ENCODE measurements at regions not wholly inside any gene's neighbourhood (a gene's known extent, or its start where the extent isn't known, plus 50 kb on each side); places are given as distances from the start of the nearest gene placed in this dataset.

GRCh38 chr2:120685066-120685973 is 50.3 kb upstream of the GLI2 start:
- Histone ChIP-seq H3K27ac (ENCODE audit: extremely low read depth, low read depth, low read length) (no peak overlapping the region), H3K4me1 (ENCODE audit: control insufficient read depth, insufficient read depth, low read length) (no peaks in the 10 kb centered on the region), H3K36me3 (ENCODE audit: control insufficient read depth in 2 of 2, insufficient read depth in 1 of 2, low read length in 2 of 2) (no peaks in the 10 kb centered on the region), H3K9me3 (ENCODE audit: control insufficient read depth, insufficient read depth, low read depth, low read length) (no peaks in the 10 kb centered on the region), H3K4me3 (ENCODE audit: low read depth, low read length) (no peak overlapping the region)
- no peak for TF ChIP-seq HOXA7 (CRISPR knock-in tag; IDR thresholded peaks at IDR 0.05; ENCODE audit: borderline replicate concordance)
- no peak for TF ChIP-seq ZFP41 (tag by site-specific recombination; IDR thresholded peaks at IDR 0.05; ENCODE audit: borderline replicate concordance)
- no peak for TF ChIP-seq ZNF341 (tag by site-specific recombination; IDR thresholded peaks at IDR 0.05; ENCODE audit: low read depth)
- no peak for TF ChIP-seq PRDM4 (tag by site-specific recombination; IDR thresholded peaks at IDR 0.05)
- no peak for TF ChIP-seq ZNF169 (tag by site-specific recombination; IDR thresholded peaks at IDR 0.05)
- TF ChIP-seq, protein P1, sequence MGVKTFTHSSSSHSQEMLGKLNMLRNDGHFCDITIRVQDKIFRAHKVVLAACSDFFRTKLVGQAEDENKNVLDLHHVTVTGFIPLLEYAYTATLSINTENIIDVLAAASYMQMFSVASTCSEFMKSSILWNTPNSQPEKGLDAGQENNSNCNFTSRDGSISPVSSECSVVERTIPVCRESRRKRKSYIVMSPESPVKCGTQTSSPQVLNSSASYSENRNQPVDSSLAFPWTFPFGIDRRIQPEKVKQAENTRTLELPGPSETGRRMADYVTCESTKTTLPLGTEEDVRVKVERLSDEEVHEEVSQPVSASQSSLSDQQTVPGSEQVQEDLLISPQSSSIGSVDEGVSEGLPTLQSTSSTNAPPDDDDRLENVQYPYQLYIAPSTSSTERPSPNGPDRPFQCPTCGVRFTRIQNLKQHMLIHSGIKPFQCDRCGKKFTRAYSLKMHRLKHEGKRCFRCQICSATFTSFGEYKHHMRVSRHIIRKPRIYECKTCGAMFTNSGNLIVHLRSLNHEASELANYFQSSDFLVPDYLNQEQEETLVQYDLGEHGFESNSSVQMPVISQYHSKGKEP (tag by site-specific recombination; IDR thresholded peaks at IDR 0.05), result no peak
- no peak for TF ChIP-seq ZNF610 (tag by site-specific recombination; IDR thresholded peaks at IDR 0.05; ENCODE audit: borderline replicate concordance)
- TF ChIP-seq ZEB2 (tag by site-specific recombination; IDR thresholded peaks at IDR 0.05), result no peak
- no peak for TF ChIP-seq KLF10 (tag by site-specific recombination; IDR thresholded peaks at IDR 0.05)
- no peak for TF ChIP-seq ZNF132 (tag by site-specific recombination; IDR thresholded peaks at IDR 0.05; ENCODE audit: borderline replicate concordance)
- TF ChIP-seq, protein P2, sequence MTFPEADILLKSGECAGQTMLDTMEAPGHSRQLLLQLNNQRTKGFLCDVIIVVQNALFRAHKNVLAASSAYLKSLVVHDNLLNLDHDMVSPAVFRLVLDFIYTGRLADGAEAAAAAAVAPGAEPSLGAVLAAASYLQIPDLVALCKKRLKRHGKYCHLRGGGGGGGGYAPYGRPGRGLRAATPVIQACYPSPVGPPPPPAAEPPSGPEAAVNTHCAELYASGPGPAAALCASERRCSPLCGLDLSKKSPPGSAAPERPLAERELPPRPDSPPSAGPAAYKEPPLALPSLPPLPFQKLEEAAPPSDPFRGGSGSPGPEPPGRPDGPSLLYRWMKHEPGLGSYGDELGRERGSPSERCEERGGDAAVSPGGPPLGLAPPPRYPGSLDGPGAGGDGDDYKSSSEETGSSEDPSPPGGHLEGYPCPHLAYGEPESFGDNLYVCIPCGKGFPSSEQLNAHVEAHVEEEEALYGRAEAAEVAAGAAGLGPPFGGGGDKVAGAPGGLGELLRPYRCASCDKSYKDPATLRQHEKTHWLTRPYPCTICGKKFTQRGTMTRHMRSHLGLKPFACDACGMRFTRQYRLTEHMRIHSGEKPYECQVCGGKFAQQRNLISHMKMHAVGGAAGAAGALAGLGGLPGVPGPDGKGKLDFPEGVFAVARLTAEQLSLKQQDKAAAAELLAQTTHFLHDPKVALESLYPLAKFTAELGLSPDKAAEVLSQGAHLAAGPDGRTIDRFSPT (tag by site-specific recombination; IDR thresholded peaks at IDR 0.05), result no peak
- no peak for TF ChIP-seq ZNF560 (tag by site-specific recombination; IDR thresholded peaks at IDR 0.05; ENCODE audit: borderline replicate concordance)
- CTCF ChIA-PET, result interaction anchor here (0.6 to 2.5 kb wide), 5 partner anchors 10 to 394 kb away, joined by 3 to 12 read pairs (median 5); no protein-coding TSS in a partner anchor
- POLR2A ChIA-PET, result interaction anchor here (0.7 kb wide), 1 partner anchor 80 kb away, joined by 6 read pairs; no protein-coding TSS in a partner anchor
